SK-N-DZ (cell line): ENCODE measurements at regions not wholly inside any gene's neighbourhood (a gene's known extent, or its start where the extent isn't known, plus 50 kb on each side); places are given as distances from the start of the nearest gene placed in this dataset.
"Not testable (repeated sequence)": the region's sequence is repeated elsewhere in the genome, so short reads cannot be mapped to it uniquely, and the experiment has no call there.

ENCODE experiments used
- DNase-seq: peaks from one replicate; pipeline ENCODE4 v3.0.0-alpha.2; 2015; ENCODE audit warnings: low spot score

DNA sequence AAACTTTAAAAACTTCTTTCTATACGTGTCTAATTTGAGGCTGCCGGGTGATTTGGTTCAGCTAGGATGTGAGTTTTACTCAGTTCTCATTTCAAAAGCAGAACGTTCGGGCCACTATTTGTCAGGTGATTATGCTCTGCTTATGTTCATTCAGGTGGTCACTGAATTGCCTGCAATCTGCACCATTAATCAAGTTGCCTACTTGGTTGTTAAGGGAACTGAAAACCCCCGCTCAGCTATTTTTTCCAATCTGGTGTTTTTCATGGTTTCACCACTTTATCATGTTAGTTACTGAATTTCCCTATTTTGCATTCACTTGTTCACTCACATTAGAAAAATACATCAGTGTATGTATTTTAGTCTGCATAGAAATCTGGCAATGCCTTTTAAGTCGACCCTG lies 523.0 kb downstream of the CSNK1G3 start:
- peak; percentile 19 for DNase-seq

DNA sequence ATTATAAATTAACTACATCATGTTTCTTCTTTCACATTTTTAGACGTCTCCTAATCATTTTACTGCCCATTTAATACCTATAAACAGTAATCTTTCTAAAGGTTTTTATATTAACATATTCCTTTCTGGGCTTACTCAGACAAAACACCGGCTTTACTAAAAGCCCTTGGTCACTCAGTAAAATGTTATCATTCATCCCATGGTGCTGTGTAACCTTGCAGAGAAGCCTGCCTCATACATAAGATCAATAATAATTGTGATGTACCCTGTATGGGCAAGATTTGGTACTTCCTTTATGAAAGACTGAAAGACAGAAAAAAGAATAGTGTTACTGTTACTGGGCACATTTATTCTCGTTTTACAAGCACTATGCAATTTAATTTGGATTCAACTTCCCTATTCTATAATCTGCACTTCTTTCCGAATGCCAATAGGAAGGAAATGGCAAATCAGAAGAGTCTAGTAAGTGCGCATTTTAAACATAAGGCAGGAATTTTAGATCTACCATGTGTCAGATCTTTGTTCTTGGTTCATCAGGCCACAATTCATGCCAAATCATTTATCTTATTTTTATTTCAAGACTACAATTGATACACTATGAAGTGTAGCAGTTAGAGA lies 522.2 kb downstream of the CSNK1G3 start:
- DNase-seq = no peak

DNA sequence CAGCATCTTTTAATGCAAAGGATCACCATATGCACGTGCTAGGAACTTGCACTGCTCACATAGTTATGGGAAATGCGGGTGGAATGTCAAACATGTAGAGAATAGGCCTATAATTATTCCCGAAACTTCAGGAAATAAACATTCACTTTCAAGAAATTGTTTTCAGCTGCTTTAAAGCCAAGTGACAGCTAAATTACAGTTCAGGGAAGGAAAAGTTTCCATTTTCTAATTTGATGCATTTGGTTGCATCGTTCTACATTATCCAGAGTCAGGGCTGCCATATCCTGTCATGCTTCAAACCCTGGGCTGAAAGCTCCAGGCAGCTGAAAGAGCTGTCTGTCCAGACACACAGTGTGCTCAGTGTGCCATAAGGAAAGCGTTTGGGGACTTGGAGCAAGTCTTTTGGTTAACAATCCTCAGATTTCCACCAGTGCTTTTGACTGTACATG lies 518.1 kb downstream of the CSNK1G3 start:
- no peak for DNase-seq

DNA sequence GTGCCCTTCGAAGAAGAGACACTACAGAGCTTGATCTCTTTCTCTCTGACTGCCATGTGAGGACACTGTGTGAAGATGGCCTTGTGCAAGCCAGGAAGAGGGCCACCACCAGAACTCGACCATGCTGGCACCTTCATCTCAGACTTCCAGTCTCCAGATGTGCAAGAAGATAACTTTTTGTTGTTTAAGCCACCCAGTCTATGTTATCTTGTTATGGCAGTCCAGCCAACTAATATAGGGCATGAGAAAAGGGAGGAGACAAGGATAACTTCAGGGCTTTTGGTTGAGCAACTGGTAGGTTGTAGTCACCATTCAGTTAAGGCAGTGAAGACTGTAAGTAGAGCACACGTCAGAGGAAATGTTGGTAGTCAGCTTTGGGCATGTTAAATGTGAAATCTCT lies 515.5 kb downstream of the CSNK1G3 start:
- DNase-seq = no peak

DNA sequence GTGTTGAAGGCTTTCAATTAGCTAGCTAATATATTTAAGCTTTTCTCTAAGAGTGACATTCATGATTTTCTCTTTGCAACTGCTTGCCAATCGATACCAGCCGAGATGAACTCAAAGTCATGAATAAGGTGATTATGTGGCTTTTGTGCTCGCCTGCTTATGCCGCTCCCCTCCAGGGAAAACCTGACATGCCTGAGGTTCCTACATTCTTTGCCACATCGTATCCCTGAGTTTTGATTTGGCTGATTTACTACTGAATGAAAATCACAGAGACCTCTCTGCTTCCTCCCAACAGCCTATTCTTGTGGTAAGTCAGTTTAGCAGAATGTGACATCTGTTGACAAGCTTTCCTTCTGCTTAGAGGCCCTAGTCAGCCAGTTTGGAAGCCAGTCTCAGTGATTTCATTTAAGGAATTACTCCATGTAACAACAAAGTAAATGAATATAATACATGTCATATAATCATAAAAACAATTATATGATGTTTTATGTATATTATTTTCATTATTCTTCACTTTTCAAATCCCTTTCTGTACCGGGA lies 513.4 kb downstream of the CSNK1G3 start:
- no peak for DNase-seq

DNA sequence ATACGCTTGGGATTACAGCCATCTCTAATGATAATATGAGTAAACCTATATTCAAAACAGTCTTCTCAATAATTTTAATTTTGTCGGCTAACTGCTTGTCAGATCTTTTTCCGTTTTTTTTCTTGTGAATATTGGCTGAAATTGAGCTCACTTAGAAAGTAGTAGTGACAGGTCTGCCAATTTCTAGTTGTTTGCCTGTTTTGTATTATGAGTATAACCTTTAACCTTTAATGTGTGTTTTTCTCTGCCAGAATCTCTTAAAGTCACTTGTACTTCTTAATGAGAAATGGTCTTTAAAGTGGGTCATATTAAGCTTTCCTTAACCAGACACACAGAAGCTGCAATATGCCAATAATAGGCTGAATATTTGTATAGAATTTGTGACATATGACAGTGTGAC lies 511.0 kb downstream of the CSNK1G3 start:
- DNase-seq = peak; percentile 28

DNA sequence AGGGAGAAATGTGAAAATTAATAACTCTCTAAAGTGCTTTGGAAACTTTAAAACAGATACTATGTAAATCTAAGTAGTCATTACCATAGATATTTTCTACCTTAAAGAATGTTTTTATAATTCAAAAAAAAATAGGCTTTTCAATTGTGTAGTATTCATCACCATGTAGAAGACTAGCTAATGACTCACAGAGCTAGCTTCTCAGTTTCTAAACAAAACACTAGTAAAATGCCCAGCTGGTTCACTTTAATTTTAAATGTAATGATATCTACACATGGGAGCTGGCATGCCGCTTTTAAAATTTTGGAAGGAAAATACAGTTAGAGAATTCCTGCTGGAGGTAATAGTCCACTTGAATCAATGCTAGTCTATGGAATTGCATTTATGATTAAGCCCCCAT lies 509.8 kb downstream of the CSNK1G3 start:
- no peak for DNase-seq

DNA sequence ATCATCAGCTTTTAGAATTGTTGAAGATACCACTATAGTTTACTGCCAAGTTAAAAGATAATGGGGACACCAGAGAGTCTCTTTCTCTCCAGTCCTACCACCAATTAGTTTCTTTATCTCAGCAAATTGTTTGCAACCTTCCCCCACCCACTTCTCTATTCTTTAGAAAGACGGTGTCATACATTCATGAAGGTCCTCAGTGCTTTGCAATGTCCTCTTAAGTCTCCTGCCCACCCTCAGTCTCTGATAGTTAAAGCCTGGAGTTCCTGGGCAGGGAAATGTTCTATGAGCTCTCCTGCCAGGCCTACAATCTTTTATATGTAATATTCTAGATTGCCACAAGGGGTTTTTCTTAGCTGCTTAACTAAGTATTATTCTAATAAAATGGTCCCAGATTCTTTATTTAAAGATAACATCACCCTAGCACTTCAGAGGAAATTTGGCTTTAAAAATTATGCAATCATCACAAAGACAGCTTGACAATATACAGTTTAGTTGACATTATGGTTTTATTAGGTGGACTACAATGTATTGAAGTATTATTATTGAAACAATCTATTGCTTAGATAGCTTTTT lies 509.2 kb downstream of the CSNK1G3 start:
- no peak for DNase-seq

DNA sequence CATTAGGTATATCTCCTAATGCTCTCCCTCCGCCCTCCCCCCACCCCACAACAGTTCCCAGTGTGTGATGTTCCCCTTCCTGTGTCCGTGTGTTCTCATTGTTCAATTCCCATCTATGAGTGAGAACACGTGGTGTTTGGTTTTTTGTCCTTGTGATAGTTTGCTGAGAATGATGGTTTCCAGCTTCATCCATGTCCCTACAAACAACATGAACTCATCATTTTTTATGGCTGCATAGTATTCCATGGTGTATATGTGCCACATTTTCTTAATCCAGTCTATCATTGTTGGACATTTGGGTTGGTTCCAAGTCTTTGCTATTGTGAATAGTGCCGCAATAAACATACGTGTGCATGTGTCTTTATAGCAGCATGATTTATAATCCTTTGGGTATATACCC lies 505.3 kb downstream of the CSNK1G3 start:
- DNase-seq = not testable (repeated sequence)

DNA sequence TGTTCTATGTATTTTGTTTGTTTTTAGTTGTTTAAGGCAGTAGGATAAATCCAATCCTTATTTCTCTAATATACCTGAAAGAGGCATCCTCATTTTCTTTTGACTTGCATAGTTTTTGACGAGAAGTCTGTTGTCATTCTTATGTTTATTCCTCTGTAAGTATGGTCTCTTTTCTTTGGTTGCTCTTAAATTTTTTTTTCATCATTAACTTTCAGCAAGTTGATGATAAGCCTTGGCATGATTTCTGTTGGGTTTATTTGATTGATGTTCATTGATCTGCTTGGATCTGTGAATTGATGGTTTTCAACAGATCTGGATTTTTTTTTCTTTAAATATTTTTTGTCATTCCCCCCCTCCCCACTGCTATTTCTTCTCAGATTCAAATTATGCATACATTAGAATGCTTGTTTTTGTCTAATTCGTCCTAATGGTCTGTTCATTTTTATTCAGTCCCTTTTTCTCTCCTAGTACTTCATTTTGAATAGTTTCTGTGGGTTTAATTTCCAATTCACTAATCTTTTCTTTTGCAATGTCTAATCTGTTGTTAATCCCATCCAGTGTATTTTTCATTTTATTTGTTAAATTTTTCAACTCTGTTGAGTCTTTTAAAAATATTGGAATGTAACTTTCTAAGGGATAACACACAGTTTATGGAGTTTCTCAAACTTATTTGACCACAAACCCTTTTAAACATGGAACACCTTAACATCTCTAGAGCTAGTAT lies 495.9 kb downstream of the CSNK1G3 start:
- no peak for DNase-seq

DNA sequence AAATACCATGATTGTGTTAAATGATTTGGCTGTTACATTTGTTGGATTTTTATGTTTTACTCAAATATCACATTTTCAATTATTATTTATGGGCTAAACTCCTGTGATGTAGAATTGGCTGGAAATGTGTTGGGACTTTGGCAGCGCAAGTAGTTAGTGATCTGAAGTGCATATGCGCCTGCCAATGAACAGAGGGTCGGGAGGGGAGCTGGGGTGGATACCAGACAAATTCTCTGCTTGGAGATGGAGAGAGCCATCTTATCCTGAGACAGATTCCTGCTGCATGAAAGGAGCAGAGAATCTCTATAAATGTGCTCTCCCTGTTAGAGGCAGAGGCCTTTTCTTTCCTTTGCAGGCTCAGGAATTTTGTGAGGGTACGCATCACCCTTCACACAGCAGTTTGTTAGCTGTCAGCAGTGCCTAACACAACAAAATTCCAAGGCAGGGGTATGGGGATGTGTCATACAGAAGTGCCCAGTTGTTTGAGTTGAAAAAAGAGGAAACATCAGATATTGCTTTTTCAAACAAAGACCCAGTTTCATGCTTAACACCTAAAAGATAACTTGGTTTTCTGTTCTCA lies 489.1 kb downstream of the CSNK1G3 start:
- no peak for DNase-seq

DNA sequence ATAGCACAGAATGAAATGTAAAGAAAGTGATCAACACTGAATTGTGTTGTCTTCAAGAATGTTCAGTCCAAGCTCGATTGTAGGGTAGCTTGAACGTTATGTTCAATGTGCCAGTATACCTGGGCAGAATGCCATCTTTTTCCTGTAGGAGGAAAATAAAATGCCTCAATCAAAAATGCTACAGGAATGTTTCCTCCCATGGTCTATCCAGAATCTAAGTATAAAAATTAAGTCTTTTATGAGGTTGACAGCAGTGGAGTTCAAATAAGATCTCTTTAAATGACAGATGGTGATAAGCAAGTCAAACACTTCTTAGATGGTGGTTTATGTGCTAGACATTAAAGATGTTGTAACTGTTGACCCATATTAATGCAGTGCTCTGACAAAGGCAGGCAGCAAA lies 488.6 kb downstream of the CSNK1G3 start:
- DNase-seq = no peak

DNA sequence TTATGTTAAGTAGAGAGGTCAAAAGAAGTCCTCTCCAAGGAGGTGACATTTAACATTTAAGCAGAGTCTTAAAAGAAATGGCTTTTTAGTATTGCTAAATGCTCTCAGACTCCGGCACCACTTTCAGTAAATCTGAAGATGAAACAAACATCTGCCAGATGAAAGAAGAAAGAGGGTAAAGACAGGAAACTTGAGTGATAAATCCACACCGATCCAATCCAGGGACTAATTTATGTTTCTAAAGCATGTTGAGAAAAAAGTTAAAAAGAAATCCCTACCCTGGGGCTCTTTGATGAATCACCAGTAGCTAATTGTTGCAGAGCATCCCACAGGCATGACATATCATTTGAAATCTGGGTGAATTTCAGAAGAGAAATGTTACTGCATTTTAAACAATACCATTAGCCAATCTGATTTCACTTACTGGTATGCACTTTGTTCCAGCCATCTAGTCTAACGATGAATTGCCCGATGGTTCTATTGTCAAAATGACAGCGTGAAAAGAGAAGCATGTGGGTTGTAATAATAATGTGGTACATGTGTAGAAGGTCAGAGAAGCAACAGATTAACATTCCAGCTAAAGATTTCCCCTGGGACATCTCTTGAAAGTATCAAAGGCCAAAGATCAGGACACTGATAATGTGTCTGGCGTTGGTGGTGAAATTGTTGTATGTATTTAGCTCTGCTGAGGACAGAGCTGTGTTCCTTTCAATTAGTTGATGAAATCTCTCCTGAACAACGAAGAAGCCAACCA lies 485.7 kb downstream of the CSNK1G3 start:
- DNase-seq = peak; percentile 91

DNA sequence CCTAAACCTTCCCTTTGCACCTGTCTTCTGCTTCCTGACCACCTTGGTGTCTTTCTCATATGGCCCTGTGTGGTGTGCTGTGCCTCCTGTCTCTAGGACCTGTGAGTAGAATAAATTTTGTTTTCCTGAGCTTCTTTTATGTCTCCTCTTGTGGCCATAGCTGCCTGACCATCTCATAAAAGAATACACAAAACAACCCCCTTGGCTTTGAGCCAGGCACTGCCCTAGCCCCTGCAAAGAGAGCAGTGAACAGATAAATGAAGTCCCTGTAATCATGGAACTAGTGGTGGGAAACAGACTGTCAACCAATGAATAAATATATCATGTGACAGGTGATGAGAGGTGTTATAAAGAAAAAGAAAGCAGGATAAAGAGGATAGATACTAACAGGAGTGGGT lies 485.1 kb downstream of the CSNK1G3 start:
- no peak for DNase-seq

DNA sequence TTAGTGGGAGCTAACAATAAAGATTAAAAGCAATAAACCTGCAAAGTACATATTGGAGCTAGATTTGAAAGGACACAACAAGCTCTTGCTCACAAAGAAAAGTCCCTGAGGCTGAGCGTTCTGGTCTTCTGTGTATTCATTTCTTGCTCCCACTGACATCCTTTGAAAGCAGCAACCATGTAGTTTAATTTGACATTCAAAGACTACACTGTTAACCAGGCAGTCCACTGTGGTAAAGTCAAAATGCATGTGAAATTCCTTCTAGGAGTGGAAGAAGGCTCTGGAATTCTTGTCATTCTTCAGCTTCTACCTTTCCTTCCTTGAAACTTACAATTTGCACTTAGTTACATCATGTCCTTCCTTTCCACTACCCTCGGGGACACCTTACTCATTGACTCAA lies 480.7 kb downstream of the CSNK1G3 start:
- no peak for DNase-seq

DNA sequence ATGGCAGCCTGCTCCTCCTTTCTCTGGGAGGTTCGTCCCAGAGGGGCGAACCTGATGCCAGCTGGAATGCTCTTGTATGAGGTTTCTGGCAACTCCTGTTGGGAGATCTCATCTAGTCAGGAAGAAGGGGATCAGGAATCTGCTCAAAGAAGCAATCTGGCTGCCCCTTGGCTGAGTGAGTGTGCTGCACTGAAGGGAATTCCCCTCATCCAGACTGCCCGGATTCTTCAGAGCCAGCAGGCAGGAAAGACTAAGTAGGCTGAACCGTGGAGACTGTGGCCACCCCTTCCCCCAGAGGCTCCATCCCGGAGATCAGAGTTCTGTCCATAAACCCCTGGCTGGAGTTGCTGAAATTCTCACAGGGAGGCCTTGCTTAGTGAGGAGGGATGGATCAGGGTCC lies 476.0 kb downstream of the CSNK1G3 start:
- DNase-seq = no peak

DNA sequence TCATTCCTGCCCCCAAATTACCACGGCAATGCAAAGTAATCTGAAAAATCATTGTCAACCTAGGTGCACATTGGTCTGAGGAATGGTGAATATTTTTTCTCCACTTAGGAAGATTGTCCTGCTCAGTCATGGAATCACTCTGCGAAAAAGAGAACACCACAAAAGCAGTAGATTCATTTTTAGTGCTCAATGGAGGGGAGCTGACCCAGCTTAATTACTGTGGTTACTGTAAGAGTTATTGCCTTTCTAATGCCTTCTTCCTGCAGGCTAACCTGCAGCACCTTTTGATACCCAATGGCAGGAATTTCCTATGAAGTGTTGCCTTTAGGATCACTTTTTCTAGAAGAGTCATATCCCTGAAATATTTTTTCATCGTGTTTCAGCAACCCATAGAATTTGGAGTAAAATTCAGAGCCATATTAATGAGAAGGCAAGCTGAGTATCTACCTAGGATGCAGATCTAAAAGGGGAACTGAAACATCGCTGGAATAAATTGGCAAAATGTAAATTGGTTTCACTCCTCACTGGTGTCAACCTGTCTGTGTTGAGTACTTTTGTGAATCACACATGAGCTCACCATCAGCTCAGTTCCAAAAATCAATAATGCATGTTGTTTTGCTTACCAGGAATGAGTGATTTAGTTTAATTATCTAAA lies 464.5 kb downstream of the CSNK1G3 start:
- no peak for DNase-seq

DNA sequence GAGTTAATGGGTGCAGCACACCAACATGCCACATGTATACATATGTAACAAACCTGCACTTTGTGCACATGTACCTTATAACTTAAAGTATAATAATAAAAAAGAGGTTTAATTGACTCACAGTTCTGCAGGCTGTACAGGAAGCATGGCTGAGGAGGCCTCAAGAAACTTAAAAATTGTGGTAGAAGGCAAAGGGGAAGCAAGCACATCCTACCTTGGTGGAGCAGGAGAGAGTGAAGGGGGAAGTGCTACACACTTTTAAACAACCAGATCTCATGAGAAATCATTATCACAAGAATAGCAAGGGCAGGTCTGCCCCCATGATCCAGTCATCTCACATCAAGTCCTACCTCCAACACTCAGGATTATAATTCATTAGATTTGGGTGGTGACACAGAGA lies 463.5 kb downstream of the CSNK1G3 start:
- DNase-seq = not testable (repeated sequence)

DNA sequence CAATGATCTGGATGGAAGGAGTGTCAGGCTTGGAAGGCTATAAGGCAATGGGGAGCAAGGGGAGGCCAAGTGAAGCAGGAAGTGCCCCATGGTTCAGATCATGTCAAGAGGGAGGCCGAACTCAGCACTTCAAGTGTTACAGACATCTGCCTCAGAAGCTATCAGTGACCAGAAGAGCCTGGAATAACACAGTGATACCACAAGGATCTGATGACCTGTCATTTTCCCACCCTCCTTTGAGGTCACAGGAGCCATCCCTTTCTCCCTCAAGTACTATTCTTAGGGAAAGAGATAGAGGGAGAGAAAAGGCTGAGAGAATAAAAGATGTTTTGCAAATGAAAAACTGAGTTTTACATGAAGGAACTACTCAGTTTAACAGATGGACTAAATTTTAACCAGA lies 454.8 kb downstream of the CSNK1G3 start:
- no peak for DNase-seq

DNA sequence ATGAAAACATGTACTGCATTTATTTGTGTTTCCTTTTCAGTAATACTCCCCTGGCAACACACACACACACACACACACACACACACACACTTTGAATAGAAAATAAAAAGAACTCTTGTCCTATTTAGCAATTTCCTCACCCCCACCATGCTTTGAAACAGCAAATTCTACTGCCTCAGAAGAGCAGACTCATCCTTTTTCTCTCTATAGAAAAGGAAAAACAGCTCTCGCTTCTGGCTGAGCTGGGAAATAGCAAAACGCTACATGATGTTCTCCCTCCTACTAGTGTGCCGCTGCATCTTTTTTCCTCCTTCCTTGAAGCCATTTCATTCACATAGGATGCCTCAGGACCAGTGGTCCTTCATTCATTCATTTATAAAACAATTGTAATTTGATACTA lies 453.6 kb downstream of the CSNK1G3 start:
- no peak for DNase-seq

DNA sequence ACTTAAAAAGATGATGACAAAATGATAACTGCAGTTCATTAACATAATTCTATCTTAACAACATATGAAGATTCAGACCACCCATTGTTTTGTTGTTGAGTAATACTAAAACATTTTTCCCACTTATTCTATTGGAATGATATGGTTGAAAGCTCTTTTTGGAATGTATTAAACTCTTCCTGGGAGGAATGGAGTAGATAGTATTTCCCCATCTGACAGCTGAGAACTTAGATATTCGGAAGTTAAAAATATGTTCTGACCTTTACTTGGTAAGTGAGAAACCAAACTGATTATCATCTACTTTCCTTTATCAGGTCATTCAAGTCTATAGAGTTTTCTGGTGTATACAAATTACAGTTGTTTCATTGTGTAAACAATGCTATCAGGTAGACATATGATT lies 452.9 kb downstream of the CSNK1G3 start:
- no peak for DNase-seq
